ENCODE measurements at regions not wholly inside any gene's neighbourhood (a gene's known extent, or its start where the extent isn't known, plus 50 kb on each side); places are given as distances from the start of the nearest gene placed in this dataset.
"Not testable (repeated sequence)": the region's sequence is repeated elsewhere in the genome, so short reads cannot be mapped to it uniquely, and the experiment has no call there.

DNA sequence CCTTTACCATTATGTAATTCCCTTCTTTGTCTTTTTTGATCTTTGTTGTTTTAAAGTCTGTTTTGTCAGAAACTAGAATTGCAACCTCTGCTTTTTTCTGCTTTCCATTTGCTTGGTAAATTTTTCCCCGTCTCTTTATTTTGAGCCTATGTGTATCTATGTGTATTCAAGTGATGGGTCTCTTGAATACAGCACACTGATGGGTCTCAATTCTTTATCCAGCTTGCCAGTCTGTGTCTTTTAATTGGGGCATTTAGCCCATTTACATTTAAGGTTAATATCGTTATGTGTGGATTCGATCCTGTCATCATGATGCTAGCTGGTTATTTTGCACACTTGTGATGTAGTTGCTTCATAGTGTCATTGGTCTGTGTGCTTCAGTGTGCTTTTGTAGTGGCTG is 240.9 kb downstream of the CDH26 start:
- TF ChIP-seq, protein P1, sequence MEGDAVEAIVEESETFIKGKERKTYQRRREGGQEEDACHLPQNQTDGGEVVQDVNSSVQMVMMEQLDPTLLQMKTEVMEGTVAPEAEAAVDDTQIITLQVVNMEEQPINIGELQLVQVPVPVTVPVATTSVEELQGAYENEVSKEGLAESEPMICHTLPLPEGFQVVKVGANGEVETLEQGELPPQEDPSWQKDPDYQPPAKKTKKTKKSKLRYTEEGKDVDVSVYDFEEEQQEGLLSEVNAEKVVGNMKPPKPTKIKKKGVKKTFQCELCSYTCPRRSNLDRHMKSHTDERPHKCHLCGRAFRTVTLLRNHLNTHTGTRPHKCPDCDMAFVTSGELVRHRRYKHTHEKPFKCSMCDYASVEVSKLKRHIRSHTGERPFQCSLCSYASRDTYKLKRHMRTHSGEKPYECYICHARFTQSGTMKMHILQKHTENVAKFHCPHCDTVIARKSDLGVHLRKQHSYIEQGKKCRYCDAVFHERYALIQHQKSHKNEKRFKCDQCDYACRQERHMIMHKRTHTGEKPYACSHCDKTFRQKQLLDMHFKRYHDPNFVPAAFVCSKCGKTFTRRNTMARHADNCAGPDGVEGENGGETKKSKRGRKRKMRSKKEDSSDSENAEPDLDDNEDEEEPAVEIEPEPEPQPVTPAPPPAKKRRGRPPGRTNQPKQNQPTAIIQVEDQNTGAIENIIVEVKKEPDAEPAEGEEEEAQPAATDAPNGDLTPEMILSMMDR (IDR thresholded peaks at IDR 0.05; ENCODE audit: insufficient read depth, low read depth, low read length): not testable (repeated sequence)
- TF ChIP-seq EZH2 (IDR thresholded peaks at IDR 0.05; ENCODE audit: insufficient read depth, low read length): not testable (repeated sequence)

Measured in astrocyte (in vitro differentiated cells and primary cell).